ENCODE measurements at regions not wholly inside any gene's neighbourhood (a gene's known extent, or its start where the extent isn't known, plus 50 kb on each side); places are given as distances from the start of the nearest gene placed in this dataset.
A peak's percentile ranks its signal among the peaks of the same experiment; 100 is the strongest.
"Not testable (repeated sequence)": the region's sequence is repeated elsewhere in the genome, so short reads cannot be mapped to it uniquely, and the experiment has no call there.

DNA sequence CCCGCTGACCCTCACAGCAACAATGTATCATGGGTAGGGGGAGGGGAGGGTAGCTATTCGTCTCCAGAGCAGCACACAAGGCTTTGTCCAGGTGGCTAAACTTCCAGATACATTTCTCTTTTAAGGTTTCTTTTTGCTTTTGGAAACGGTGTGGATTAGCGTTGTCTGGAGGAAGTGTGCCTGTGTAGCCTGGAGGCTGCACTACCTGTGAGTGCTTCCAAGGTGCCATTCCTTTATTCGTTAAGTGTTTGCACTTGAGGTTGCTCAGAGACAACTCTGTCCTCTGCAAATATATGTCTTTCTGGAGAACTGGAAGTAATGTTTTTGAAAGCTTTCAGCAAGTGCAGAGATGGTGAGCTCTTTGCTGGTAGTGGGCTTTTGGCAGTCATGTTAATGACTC lies 53.1 kb downstream of the HSFY1 start:
- not testable (repeated sequence) for DNase-seq

DNA sequence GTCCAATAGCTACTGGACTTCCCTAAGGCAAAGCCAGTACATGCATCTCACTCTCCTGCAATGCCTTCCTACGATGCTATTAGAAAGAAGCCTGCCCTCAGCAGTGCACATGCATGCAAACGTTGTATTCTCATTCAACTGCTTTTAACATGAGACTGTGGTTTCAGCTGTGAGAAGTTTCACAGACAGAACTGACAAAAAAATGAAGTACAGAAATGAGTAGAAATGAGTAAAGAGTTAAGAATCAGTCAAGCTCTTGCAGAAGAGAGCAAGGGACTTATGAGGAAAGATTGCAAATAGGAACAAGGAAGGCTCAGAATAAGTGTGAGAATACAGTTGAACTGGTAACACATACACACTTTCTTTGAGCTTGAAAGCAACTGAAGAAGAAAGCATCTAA lies 54.8 kb downstream of the HSFY1 start:
- DNase-seq: not testable (repeated sequence)

DNA sequence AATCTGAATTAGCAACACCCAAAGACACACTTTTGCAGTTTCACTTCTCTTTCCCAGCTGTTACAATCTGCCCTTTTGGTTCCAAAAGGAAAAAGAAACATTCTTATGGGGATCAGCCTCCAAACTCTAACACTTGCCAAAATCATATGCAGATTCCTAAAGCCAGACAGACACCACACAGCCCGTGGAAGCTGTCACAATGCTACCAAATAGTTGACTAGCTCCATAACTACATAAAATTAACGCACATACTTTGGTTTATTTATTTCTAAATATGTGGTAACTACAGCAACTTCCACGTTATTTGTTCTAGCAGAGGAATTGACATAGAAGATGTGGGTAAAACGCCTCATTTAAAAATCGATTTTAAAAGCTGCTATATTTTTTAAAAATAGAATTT lies 59.7 kb downstream of the HSFY1 start:
- not testable (repeated sequence) for DNase-seq

DNA sequence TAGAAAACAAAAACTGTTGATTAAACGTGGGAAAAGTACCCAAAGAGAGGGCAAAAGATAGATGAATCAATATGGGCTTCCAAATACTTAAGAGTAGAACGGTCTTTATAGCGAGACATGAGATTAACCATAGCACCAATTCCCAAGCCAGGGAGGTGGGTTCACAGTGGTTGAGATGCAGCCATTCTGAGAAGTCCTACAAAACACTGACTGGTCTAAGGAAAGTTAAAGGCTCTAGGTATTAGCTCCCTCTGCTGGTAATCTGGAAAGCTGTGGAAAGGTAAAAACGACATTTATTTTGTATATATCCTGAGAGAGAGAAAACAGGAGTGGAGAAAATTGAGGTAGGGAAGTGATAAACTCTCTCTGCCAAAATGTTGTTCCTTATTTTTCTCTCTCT lies 61.7 kb downstream of the HSFY1 start:
- not testable (repeated sequence) for DNase-seq

DNA sequence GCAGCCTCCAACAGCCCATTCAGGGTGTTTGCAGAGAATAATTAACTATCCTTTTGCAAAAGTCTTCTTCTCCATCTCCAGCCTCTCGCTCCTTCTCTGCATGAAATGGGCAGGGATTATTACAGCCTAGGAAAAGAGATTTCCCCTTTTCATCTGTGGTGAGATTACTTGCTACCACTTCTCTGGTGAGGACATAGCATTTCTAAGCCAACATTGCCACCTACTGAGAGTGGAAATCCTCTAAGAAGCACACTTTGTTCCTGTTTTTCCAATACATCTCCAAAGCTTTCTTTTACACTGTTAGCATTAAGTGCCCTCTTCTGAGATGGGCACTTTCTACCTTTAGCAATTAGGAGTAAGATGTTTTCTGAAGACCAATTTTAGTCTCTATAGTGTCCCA lies 69.3 kb downstream of the HSFY1 start:
- not testable (repeated sequence) for DNase-seq

DNA sequence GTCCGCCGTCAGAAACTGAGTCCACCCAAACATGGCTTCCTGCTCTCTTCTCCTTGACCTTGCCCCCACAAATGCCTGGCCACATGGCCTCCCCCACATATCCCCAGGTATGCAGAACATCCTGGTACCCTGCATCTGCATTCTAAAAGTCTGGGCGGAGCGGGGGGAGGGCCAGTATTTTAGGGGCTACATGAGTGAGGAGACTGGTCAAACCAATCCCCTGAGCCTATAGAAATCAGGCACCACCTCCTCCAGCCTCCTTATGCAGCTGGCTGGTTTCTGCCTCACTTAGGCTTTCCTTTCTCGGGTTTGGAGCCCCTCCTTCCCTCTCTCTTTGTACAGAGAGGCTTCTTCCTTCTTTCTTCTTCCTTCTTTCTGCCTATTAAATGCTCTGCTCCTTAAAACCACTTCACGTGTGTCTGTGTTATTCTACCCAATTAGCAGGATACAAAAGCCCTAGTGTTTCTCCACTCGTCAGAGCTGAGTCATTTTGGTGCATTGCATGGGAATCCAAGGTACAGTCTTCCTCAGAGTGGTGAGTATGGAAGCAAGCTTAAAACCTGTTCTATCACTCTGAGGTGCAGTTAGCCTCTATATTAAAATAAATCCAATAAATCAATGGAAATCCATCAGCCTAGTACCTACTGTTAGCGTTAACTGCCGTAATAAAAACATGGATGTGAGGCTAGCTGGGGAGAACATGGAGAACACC lies 83.4 kb downstream of the HSFY1 start:
- not testable (repeated sequence) for DNase-seq

DNA sequence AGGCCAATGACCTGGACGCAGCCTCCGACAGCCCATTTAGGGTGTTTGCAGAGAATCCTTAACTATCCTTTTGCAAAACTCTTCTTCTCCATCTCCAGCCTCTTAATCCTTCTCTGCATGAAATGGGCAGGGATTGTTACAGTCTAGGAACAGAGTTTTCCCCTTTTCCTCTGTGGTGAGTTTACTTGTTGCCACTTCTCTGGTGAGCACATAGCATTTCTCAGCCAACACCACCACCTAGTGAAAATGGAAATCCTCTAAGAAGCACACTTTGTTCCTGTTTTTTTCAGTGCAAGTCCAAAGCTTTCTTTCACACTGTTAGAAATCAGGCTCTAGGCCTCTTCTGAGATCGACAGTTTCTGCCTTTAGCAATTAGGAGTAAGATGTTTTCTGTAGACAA lies 84.1 kb downstream of the HSFY1 start:
- not testable (repeated sequence) for DNase-seq

DNA sequence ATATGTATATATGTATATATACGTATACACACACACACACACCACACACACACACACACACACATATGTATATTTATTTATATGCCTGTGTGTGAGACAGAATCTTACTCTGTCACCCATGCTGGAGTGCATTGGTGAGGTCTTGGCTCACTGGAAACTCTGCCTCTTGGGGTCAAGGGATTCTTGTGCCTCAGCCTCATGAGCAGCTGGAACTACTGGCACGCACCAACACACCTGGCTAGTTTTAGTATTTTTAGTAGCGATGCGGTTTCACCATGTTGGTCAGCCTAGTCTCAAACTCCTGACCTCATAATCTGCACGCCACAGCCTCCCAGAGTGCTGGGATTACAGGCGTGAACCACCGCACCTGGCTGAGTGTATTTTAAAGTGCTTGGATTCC lies 85.1 kb downstream of the HSFY1 start:
- DNase-seq: not testable (repeated sequence)

DNA sequence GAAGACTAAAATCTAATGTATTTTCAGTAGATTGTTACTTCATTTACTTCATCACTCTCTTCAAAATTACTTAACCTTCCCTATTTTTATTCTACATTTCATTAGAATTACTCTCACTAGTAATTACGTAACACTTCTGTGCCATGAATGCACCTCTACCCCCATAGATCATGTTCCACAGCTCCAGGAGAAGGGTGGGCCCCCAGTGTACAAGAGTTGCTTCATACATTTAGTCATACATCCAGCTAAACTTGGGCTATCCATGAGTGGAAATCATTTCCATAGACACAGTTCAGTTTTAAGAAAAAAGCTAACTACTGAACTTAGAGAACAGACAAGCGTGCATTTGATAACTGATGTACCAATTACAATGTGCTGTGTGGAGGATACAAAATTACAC lies 104.2 kb downstream of the HSFY1 start:
- DNase-seq: no peak

DNA sequence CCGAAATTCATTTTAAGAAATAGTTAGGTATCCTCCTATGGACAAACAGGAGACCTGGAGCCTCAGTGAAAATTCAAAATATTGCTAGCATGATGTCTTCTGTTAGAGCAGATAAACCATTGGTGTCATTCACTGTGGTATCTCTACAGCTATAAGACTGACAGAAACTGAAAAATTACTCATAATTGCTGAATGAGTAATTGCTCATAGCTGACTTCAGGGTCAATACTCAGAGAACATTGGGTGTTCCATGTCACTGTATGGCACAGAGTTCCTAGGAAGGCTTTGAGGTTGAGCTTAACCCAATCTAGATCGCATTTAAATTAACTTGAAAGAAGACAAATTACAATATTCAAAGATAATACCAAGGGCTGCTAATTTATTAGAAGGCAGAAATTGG lies 109.0 kb downstream of the HSFY2 start:
- no peak for DNase-seq

DNA sequence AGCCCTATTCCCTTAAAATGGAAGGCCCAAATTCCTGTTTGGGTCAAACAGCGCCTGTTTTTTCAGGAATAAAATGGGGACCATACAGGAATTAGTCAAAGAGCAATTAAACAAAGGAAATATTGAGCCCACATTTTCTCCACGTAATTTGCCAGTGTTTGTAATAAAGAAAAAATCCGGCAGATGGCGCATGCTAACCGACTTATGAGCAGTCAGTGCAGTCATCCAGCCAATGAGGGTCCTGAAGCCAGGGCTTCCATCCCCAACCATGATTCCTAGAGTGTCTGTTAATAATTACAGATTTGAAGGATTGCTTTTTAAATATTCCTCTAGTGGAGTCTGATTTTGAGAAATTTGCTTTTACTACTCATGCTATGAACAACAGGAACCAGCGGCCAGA lies 103.7 kb downstream of the HSFY2 start:
- peak; percentile 4 to 13 for DNase-seq

DNA sequence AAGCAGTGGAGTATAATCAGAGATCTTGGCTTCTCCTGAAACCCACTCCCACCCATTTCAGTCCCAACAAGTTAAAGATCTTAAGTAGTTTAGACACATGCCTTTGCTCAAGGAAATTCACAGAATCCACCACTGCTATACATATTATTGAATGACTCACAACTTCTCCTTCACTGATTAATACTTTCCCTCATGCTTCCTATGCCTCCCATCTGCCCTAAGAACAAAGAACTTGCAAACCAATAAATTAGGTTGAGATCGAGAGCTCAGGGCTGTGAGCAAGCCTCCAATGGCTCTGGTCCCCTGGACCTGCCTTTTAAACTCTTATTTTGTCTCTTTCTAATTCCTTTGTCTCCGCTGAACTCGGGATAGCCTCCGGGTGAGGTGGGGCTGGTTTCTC lies 101.6 kb downstream of the HSFY2 start:
- DNase-seq: no peak

DNA sequence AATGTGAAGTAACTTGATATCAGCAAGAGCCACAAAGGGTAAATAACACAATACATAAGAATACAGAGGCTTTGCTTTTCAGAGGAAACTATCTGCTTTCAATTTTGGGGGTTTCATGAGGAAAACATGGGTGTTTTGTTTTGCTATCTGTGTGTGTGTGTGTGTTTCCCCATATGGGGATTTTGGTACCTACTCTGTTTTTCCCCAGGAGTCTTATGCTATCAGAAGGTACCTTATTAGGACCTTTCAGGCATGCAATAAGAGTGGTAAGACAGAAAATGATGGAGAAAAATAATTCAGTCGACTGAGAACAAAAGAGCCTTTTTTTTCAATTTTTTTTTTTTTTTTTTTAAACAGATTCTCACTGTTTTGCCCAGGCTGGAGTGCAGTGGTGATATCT lies 87.5 kb downstream of the HSFY2 start:
- not testable (repeated sequence) for DNase-seq

DNA sequence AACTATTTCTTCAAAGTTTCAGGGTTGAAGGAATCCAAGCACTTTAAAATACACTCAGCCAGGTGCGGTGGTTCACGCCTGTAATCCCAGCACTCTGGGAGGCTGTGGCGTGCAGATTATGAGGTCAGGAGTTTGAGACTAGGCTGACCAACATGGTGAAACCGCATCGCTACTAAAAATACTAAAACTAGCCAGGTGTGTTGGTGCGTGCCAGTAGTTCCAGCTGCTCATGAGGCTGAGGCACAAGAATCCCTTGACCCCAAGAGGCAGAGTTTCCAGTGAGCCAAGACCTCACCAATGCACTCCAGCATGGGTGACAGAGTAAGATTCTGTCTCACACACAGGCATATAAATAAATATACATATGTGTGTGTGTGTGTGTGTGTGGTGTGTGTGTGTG lies 85.2 kb downstream of the HSFY2 start:
- DNase-seq: not testable (repeated sequence)

DNA sequence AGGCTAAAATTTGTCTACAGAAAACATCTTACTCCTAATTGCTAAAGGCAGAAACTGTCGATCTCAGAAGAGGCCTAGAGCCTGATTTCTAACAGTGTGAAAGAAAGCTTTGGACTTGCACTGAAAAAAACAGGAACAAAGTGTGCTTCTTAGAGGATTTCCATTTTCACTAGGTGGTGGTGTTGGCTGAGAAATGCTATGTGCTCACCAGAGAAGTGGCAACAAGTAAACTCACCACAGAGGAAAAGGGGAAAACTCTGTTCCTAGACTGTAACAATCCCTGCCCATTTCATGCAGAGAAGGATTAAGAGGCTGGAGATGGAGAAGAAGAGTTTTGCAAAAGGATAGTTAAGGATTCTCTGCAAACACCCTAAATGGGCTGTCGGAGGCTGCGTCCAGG lies 84.1 kb downstream of the HSFY2 start:
- not testable (repeated sequence) for DNase-seq

DNA sequence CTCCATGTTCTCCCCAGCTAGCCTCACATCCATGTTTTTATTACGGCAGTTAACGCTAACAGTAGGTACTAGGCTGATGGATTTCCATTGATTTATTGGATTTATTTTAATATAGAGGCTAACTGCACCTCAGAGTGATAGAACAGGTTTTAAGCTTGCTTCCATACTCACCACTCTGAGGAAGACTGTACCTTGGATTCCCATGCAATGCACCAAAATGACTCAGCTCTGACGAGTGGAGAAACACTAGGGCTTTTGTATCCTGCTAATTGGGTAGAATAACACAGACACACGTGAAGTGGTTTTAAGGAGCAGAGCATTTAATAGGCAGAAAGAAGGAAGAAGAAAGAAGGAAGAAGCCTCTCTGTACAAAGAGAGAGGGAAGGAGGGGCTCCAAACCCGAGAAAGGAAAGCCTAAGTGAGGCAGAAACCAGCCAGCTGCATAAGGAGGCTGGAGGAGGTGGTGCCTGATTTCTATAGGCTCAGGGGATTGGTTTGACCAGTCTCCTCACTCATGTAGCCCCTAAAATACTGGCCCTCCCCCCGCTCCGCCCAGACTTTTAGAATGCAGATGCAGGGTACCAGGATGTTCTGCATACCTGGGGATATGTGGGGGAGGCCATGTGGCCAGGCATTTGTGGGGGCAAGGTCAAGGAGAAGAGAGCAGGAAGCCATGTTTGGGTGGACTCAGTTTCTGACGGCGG lies 83.5 kb downstream of the HSFY2 start:
- DNase-seq: not testable (repeated sequence)

DNA sequence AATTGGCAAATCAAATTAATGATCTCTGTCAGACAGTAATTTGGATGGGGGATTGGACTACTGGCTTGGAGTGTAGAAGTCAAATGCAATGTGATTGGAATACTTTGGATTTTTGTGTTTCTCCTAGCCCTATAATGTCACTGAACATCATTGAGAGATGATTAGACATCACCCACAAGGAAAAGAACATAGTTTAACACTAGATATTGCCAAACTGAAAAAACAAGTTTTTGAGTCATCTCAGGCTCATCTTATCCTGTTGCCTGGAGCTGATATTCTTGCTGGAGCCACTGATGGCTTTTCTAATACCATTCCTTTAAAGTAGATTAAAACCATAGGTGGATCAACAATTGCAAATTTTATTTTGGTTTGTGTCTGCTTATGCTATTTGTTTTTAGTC lies 76.7 kb downstream of the HSFY2 start:
- DNase-seq: not testable (repeated sequence)

DNA sequence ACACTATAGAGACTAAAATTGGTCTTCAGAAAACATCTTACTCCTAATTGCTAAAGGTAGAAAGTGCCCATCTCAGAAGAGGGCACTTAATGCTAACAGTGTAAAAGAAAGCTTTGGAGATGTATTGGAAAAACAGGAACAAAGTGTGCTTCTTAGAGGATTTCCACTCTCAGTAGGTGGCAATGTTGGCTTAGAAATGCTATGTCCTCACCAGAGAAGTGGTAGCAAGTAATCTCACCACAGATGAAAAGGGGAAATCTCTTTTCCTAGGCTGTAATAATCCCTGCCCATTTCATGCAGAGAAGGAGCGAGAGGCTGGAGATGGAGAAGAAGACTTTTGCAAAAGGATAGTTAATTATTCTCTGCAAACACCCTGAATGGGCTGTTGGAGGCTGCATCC lies 69.3 kb downstream of the HSFY2 start:
- DNase-seq: not testable (repeated sequence)

DNA sequence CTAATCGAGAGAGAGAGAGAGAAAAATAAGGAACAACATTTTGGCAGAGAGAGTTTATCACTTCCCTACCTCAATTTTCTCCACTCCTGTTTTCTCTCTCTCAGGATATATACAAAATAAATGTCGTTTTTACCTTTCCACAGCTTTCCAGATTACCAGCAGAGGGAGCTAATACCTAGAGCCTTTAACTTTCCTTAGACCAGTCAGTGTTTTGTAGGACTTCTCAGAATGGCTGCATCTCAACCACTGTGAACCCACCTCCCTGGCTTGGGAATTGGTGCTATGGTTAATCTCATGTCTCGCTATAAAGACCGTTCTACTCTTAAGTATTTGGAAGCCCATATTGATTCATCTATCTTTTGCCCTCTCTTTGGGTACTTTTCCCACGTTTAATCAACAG lies 61.8 kb downstream of the HSFY2 start:
- not testable (repeated sequence) for DNase-seq

DNA sequence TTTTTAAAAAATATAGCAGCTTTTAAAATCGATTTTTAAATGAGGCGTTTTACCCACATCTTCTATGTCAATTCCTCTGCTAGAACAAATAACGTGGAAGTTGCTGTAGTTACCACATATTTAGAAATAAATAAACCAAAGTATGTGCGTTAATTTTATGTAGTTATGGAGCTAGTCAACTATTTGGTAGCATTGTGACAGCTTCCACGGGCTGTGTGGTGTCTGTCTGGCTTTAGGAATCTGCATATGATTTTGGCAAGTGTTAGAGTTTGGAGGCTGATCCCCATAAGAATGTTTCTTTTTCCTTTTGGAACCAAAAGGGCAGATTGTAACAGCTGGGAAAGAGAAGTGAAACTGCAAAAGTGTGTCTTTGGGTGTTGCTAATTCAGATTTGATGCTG lies 59.8 kb downstream of the HSFY2 start:
- not testable (repeated sequence) for DNase-seq

DNA sequence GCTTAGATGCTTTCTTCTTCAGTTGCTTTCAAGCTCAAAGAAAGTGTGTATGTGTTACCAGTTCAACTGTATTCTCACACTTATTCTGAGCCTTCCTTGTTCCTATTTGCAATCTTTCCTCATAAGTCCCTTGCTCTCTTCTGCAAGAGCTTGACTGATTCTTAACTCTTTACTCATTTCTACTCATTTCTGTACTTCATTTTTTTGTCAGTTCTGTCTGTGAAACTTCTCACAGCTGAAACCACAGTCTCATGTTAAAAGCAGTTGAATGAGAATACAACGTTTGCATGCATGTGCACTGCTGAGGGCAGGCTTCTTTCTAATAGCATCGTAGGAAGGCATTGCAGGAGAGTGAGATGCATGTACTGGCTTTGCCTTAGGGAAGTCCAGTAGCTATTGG lies 54.8 kb downstream of the HSFY2 start:
- DNase-seq: not testable (repeated sequence)

DNA sequence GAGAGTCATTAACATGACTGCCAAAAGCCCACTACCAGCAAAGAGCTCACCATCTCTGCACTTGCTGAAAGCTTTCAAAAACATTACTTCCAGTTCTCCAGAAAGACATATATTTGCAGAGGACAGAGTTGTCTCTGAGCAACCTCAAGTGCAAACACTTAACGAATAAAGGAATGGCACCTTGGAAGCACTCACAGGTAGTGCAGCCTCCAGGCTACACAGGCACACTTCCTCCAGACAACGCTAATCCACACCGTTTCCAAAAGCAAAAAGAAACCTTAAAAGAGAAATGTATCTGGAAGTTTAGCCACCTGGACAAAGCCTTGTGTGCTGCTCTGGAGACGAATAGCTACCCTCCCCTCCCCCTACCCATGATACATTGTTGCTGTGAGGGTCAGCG lies 53.1 kb downstream of the HSFY2 start:
- not testable (repeated sequence) for DNase-seq
